ENCODE measurements at regions not wholly inside any gene's neighbourhood (a gene's known extent, or its start where the extent isn't known, plus 50 kb on each side); places are given as distances from the start of the nearest gene placed in this dataset.
"Not testable (repeated sequence)": the region's sequence is repeated elsewhere in the genome, so short reads cannot be mapped to it uniquely, and the experiment has no call there.

DNA sequence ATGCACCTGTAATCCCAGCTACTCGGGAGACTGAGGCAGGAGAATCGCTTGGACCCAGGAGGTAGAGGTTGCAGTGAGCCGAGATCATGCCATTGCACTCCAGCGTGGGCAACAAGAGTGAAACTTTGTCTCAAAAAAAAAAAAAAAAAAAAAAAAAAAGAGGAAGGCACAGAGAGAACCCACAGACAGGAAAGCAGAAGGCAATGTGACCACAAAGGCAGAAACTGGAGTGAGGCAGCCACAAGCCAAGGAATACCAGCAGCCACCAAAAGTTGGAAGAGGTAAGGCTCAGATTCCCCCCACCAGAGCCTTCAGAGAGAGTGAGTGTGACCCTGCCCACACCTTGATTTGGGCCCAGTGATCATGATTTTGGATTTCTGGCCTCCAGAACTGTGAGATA, 54.7 kb upstream of the E2F3 start:
- not testable (repeated sequence) for DNase-seq

DNA sequence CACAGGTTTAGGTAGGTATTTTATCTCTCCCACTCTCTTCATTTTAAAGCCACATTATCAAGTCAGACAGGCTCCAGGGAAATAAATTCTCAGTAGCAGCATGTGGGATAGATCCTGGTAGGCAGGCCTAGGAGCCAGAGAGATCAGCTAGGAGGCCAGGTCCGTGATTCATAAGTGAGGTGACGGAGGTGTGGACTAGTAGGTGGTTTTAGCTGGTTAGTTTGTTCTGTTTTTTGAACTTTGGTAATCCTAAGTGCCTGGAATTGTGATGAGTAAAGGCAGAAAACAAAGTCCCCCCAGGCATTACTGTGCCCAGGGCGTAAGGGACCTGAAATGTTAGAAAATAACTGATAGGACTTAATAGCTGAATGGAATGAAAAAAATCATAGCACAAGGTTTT, 53.6 kb upstream of the E2F3 start:
- no peak for DNase-seq

DNA sequence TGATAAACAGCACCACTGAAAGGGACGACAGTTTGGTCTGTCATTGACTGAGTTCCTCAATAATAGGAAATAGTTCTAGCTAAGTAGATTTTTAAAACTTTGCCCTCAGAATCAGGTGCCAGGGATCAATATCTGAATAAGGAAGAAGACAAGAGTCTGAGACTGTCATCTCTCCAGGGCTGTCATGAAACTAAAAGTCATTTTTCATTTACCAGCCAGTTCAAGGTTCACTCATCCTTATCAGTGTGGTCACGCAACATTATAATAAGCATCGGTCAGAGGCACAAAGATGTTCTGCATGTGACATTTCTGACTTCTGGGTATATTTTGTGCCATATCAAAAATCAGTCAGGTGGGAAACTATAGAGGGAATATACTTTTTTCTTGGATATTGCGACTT, 52.5 kb upstream of the E2F3 start:
- DNase-seq = no peak

- DNase-seq = no peak
These were observed 51.5 kb upstream of the E2F3 start for GRCh38 chr6:20350215-20350614.

- DNase-seq = no peak
These were observed 50.1 kb upstream of the E2F3 start for GRCh38 chr6:20351534-20351933.

Data from activated T-cell treated with anti-CD3 and anti-CD28 coated beads for 4 hours (primary cell).